Chondrocyte (in vitro differentiated cells): ENCODE measurements at regions not wholly inside any gene's neighbourhood (a gene's known extent, or its start where the extent isn't known, plus 50 kb on each side); places are given as distances from the start of the nearest gene placed in this dataset.

Experiments
- DNase-seq: peaks from one replicate; pipeline ENCODE4 v3.0.0; 2021; ENCODE audit warnings: mixed read lengths, low spot score
- H3K27ac Mint-ChIP-seq: one replicate; pipeline ENCODE4 v1.8.0; 2021; ENCODE audit warnings: mild to moderate bottlenecking, moderate library complexity, mixed read lengths; ENCODE audit not compliant: unreplicated experiment
- H3K27me3 Mint-ChIP-seq: 2 replicates; pipeline ENCODE4 v1.8.0; 2021; ENCODE audit warnings: low read depth, mixed read lengths
- H3K36me3 Mint-ChIP-seq: 2 replicates; pipeline ENCODE4 v1.8.0; 2021; ENCODE audit warnings: low read depth, mixed read lengths
- H3K4me1 Mint-ChIP-seq: 2 replicates; pipeline ENCODE4 v1.8.0; 2021; ENCODE audit warnings: low read depth, mild to moderate bottlenecking, mixed read lengths
- H3K4me3 Mint-ChIP-seq: one replicate; pipeline ENCODE4 v1.8.0; 2021; ENCODE audit warnings: mild to moderate bottlenecking, moderate library complexity, mixed read lengths; ENCODE audit not compliant: unreplicated experiment
- H3K9me3 Mint-ChIP-seq: 2 replicates; pipeline ENCODE4 v1.8.0; 2021; ENCODE audit warnings: low read depth, mixed read lengths
- TF ChIP-seq, protein P1 (sequence below): fragments of 200-600 bp; sonication (generic); IDR thresholded peaks from 2 replicates; pipeline ENCODE4 v1.5.0; 2021; ENCODE audit warnings: antibody characterized with exemption, mild to moderate bottlenecking, moderate library complexity

DNA sequence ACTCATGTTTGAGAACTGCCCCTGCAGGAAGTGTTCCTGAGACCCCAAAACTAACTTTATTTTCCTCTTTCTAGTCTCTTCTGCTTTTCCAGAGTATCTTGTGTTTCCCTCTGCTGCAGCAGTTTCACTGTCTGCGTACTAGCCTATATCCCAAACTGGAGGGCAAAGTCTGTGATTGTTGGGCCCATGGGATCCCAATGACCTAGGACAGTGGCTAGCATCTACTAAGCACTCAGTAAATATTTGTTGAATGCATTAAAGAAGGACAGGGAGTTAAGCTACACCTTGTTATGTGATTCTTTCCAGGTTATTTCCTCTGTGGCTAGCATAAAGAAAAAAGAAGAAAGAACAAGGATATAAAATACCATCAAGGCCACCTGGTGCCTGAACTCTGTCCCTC, 210.6 kb upstream of the PHYHIPL start:
- H3K9me3 Mint-ChIP-seq: no peaks in the 10 kb centered on the region
- no peak overlapping the region for H3K4me3 Mint-ChIP-seq
- peaks cover 11% of the 10 kb centered on the region for H3K27me3 Mint-ChIP-seq
- H3K36me3 Mint-ChIP-seq: no peaks in the 10 kb centered on the region
- TF ChIP-seq, protein P1, sequence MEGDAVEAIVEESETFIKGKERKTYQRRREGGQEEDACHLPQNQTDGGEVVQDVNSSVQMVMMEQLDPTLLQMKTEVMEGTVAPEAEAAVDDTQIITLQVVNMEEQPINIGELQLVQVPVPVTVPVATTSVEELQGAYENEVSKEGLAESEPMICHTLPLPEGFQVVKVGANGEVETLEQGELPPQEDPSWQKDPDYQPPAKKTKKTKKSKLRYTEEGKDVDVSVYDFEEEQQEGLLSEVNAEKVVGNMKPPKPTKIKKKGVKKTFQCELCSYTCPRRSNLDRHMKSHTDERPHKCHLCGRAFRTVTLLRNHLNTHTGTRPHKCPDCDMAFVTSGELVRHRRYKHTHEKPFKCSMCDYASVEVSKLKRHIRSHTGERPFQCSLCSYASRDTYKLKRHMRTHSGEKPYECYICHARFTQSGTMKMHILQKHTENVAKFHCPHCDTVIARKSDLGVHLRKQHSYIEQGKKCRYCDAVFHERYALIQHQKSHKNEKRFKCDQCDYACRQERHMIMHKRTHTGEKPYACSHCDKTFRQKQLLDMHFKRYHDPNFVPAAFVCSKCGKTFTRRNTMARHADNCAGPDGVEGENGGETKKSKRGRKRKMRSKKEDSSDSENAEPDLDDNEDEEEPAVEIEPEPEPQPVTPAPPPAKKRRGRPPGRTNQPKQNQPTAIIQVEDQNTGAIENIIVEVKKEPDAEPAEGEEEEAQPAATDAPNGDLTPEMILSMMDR: no peak
- H3K4me1 Mint-ChIP-seq: peaks cover 5% of the 10 kb centered on the region
- H3K27ac Mint-ChIP-seq: no peak overlapping the region
- no peak for DNase-seq

DNA sequence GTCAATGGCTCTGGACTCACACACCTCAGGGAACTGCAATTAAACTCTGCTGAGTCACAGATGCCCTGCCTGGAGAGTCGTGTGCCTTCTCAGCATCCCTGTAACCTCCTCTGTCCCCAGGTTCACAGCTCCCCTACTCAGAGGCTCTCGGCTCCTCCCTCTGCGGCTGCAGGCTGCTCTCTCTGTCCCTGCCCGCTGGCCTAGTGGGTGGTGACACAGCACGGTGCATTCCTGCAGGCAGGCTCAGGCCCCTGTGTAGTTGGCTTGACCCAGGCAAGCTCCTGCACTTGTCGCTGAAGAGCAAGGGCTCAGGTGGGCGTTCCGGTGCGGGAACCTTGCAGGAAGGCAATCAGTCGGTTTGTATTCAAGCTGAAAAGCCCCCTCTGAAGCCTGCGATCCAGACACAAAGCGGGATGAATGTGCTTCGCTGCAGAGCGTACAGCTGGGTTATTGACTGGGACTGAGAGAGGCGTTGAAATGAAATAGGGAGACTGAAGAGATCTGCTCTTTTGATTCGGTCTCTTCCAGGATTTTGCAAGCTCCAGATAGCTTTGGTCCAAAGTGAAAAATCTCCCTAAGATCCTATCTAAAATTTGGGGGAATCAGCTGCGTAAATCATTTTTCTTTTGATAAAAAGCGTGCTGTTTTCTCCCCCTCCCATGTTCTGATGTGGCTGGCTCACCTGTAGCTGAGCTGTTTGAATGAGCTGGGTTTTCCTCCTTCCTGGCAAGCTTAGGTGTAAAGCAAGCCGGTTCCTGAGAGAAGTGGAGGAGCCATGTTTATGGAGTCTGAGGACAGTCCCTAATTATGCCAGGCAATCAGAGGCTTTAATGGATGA, 208.7 kb upstream of the PHYHIPL start:
- peaks cover 11% of the 10 kb centered on the region for H3K27me3 Mint-ChIP-seq
- peaks cover 5% of the 10 kb centered on the region for H3K4me1 Mint-ChIP-seq
- TF ChIP-seq, protein P1: no peak
- no peaks in the 10 kb centered on the region for H3K9me3 Mint-ChIP-seq
- H3K4me3 Mint-ChIP-seq: peak overlapping the region; percentile 17
- no peak overlapping the region for H3K27ac Mint-ChIP-seq
- peak; percentile 79 for DNase-seq
- H3K36me3 Mint-ChIP-seq: no peaks in the 10 kb centered on the region

DNA sequence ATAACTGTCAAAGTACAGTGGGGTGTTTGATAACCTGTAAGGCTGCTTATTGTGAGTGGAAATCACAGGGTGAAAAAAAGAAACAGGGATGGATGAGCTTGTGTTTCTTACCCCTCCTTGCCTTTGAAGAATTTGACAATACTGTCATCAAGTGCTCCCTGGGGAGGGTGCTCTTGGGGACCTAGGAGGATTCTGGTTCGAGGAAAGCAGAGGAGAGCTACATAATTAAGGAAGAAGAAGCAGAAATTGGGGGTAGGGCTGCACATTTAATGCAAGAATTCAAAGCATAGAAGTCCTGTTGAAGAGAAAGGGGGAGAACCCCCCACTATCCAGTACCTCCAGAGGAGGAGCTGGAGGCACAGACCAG, 208.1 kb upstream of the PHYHIPL start:
- H3K27me3 Mint-ChIP-seq: peaks cover 16% of the 10 kb centered on the region
- TF ChIP-seq, protein P1: no peak

DNA sequence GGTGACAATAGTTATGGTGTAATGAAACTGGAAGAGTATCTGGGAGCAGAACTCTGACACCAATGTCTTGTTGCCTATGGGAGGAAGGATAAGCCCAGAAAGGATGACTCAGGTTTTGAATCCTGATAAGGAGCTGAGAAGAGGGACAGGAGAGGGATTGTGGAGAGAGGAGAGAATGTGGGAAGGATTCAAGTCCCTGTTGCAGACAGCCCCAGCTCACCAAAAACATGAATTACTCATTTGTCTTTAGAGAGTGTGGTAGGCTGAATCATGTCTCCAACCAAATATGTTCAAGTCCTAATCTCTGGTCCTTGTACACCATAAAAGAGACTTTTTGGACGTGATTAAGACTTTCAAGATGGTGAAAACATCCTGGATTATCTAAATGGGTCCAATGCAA, 206.9 kb upstream of the PHYHIPL start:
- Mint-ChIP-seq H3K9me3 (no peaks in the 10 kb centered on the region), H3K27ac (no peak overlapping the region), H3K27me3 (peaks cover 17% of the 10 kb centered on the region), H3K4me1 (peaks cover 5% of the 10 kb centered on the region), H3K36me3 (no peaks in the 10 kb centered on the region), H3K4me3 (no peak overlapping the region)
- TF ChIP-seq, protein P1: no peak
- DNase-seq: no peak

More for the DNA sequence above, 208.1 kb upstream of the PHYHIPL start:
- H3K4me3 Mint-ChIP-seq: no peak overlapping the region
- peaks cover 5% of the 10 kb centered on the region for H3K4me1 Mint-ChIP-seq
- H3K27ac Mint-ChIP-seq: no peak overlapping the region
- no peaks in the 10 kb centered on the region for H3K9me3 Mint-ChIP-seq
- DNase-seq: no peak
- H3K36me3 Mint-ChIP-seq: no peaks in the 10 kb centered on the region

DNA sequence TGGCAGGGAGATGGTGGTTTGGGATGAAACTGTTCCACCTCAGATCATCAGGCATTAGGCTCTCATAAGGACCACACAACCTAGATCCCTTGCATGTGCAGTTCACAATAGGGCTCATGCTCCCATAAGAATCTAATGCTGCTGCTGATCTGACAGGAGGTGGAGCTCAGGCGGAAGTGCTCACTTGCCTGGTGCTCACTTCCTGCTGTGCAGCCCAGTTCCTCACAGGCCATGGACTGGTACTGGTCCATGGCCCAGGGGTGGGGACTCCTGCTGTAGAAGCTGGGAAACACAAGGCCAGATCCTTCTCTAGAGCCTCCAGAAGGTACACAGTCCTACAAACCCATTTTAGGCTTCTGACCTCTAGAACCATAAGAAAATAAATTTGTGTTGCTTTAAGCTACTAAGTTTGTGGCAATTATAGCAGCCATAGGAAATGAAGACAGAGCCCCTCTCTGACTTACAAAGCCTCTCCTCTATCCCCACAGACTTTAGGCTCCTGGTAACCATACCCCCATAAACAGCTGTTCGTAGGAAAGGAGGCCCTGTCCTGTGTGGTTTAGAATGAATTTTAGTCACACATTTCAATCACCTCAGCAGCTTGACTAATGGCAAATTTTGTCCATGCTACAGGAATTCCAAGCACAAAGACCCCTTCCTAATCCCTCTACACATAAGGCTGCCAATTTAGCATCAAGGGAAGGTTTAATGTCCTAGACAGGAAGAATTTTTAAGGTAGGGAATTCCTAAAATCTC, 206.1 kb upstream of the PHYHIPL start:
- Mint-ChIP-seq H3K27ac (no peak overlapping the region), H3K4me3 (no peak overlapping the region), H3K9me3 (no peaks in the 10 kb centered on the region), H3K27me3 (peaks cover 15% of the 10 kb centered on the region), H3K4me1 (peaks cover 5% of the 10 kb centered on the region), H3K36me3 (no peaks in the 10 kb centered on the region)
- TF ChIP-seq, protein P1: no peak
- no peak for DNase-seq
